ENCODE measurements at regions not wholly inside any gene's neighbourhood (a gene's known extent, or its start where the extent isn't known, plus 50 kb on each side); places are given as distances from the start of the nearest gene placed in this dataset.

DNA sequence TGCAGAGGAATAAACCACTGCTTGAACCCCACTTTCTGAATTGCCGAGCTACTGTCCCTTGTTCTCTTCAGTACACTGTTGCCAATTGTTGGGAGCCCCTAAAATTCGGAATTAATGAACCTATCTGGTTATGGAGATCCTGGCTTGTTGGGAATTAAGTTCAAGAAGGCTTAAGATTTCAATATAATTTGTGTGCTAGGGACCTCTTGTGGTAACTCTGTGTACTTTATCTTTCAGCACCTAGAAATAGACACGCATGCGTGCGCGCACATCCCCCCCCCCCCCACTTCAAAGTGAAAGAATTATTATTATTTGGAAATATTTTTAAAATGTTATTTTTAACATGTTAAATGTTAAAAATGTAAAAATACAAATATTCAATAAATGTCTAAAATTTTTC, 53.3 kb upstream of the FAM169A start:
- H3K79me2 ChIP-seq (ENCODE audit: control insufficient read depth, insufficient read depth, low read length): no peaks in the 10 kb centered on the region
- FAIRE-seq: peak; percentile 62
- in situ Hi-C loops (cut with MboI) (loop anchor here (5.0 to 10.0 kb wide), 2 partner anchors 242 to 1015 kb away; no protein-coding TSS in a partner anchor), intact Hi-C loops (cut with micrococcal nuclease) (loop anchor here (1.0 to 5.0 kb wide), 2 partner anchors 152 to 246 kb away; partner anchors contain the start of genes GFM2 and NSA2)
- H3K4me2 ChIP-seq (ENCODE audit: insufficient read depth, low read length): no peak overlapping the region
- ATAC-seq: peak; percentile 86
- no TSS peak for BruUV-seq (replicated peaks)
- no peaks in the 10 kb centered on the region for H3K27me3 ChIP-seq (ENCODE audit: control insufficient read depth in 2 of 2, insufficient read depth in 2 of 2, low read length in 2 of 2)
- DNase-seq (ENCODE audit: extremely low read depth in 1 of 4, low spot score in 3 of 4): peak; percentile 54 to 73 (median 70)
- H2AFZ ChIP-seq (ENCODE audit: low read depth, low read length): no peak overlapping the region
- ChIA-PET CTCF (ENCODE audit: low intra/inter-chr PET ratio) (interaction anchor here (0.9 to 3.1 kb wide), 4 partner anchors 25 to 1017 kb away, joined by 3 to 12 read pairs (median 6); partner anchors contain the start of genes GFM2 and NSA2), POLR2A (no interaction called here)
- H4K20me1 ChIP-seq (replicated peaks; ENCODE audit: control insufficient read depth, insufficient read depth, low read length): no peaks in the 10 kb centered on the region
- no peaks in the 10 kb centered on the region for H3K9me1 ChIP-seq (ENCODE audit: control insufficient read depth, insufficient read depth, low read length)
- no peaks in the 10 kb centered on the region for H3K9me3 ChIP-seq (replicated peaks; ENCODE audit: control insufficient read depth, insufficient read depth, low read depth, low read length)
- no peak overlapping the region for H3K27ac ChIP-seq (ENCODE audit: extremely low read depth, low read depth, low read length)
- no peaks in the 10 kb centered on the region for H3K36me3 ChIP-seq (ENCODE audit: control insufficient read depth, insufficient read depth, low read length)
- no peak overlapping the region for H3K9ac ChIP-seq (ENCODE audit: insufficient read depth in 1 of 2, low read depth in 2 of 2, low read length in 2 of 2)
- H3K4me1 ChIP-seq (replicated peaks in 1 of 2; ENCODE audit: control insufficient read depth in 2 of 2, insufficient read depth in 2 of 2, low read length in 2 of 2): no peaks in the 10 kb centered on the region
- 0% methylated on average over 6 of the region's 6 CpGs for WGBS (ENCODE audit: insufficient coverage, low coverage, missing lambda C conversion rate)
- no peak overlapping the region for H3K4me3 ChIP-seq
- TF ChIP-seq RNF2 (IDR thresholded peaks at IDR 0.05) (no peak), RFX7 (CRISPR knock-in tag; IDR thresholded peaks at IDR 0.05) (no peak), POU5F1 (IDR thresholded peaks at IDR 0.05; ENCODE audit: borderline replicate concordance, low read depth, low read length, partially characterized antibody) (no peak), CEBPG (CRISPR knock-in tag; IDR thresholded peaks at IDR 0.05) (no peak), CEBPG (tag; conservative IDR thresholded peaks at IDR 0.05 in 1 of 2, IDR thresholded peaks at IDR 0.05 in 1 of 2) (no peak), RUNX1 (IDR thresholded peaks at IDR 0.05; ENCODE audit: low read depth) (no peak), ATF7 (IDR thresholded peaks at IDR 0.05) (no peak), MEIS2 (IDR thresholded peaks at IDR 0.05; ENCODE audit: partially characterized antibody) (peak; percentile 54), NFE2 (IDR thresholded peaks at IDR 0.05; ENCODE audit: low read depth) (no peak), HDAC6 (IDR thresholded peaks at IDR 0.05; ENCODE audit: low read depth, low read length) (no peak), MTF1 (CRISPR knock-in tag; IDR thresholded peaks at IDR 0.05; ENCODE audit: borderline replicate concordance) (no peak), NRF1 (conservative IDR thresholded peaks at IDR 0.05 in 1 of 2, IDR thresholded peaks at IDR 0.05 in 1 of 2) (peak; percentile 93), FOXP1 (CRISPR knock-in tag; IDR thresholded peaks at IDR 0.05) (no peak)
- TF ChIP-seq, protein P1, sequence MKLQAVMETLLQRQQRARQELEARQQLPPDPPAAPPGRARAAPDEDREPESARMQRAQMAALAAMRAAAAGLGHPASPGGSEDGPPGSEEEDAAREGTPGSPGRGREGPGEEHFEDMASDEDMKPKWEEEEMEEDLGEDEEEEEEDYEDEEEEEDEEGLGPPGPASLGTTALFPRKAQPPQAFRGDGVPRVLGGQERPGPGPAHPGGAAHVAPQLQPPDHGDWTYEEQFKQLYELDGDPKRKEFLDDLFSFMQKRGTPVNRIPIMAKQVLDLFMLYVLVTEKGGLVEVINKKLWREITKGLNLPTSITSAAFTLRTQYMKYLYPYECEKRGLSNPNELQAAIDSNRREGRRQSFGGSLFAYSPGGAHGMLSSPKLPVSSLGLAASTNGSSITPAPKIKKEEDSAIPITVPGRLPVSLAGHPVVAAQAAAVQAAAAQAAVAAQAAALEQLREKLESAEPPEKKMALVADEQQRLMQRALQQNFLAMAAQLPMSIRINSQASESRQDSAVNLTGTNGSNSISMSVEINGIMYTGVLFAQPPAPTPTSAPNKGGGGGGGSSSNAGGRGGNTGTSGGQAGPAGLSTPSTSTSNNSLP (IDR thresholded peaks at IDR 0.05; ENCODE audit: borderline replicate concordance, low read depth, low read length): 0 out of 2 replicates have a peak, but pooled peaks have one; percentile 24
- TF ChIP-seq, protein P2, sequence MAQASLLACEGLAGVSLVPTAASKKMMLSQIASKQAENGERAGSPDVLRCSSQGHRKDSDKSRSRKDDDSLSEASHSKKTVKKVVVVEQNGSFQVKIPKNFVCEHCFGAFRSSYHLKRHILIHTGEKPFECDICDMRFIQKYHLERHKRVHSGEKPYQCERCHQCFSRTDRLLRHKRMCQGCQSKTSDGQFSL (CRISPR knock-in tag; IDR thresholded peaks at IDR 0.05): peak; percentile 10; the same call in 1 of the 2 replicates
- TF ChIP-seq, protein P2 (tag; IDR thresholded peaks at IDR 0.05): peak in 1 of 2 experiments; percentile 80; a peak in 2 of 4 replicates

All from K562 (cell line).